ENCODE measurements at regions not wholly inside any gene's neighbourhood (a gene's known extent, or its start where the extent isn't known, plus 50 kb on each side); places are given as distances from the start of the nearest gene placed in this dataset.
"Not testable (repeated sequence)": the region's sequence is repeated elsewhere in the genome, so short reads cannot be mapped to it uniquely, and the experiment has no call there.

DNA sequence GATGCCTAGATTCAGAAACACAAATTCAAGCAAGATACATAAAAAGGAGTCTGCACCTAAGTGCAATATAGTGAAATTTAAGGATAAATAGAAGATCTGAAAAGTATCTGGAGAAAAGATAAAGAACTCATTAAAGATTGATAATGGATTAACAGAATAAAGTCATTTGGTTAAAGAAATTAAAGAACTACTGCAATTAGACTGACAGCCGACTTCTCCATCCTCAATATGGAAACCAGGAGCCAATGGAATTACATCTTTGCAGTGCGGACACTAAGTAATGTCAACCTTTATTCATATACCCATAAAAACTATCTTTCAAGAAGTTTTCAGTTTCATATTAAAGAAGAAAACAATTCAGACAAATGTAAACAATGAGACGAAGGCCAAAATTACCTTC is 81.0 kb downstream of the MRPL36 start:
- Histone ChIP-seq H3K9me3 (ENCODE audit: control insufficient read depth, insufficient read depth, low read depth, low read length) (no peaks in the 10 kb centered on the region), H3K36me3 (ENCODE audit: control insufficient read depth, insufficient read depth, low read length) (no peaks in the 10 kb centered on the region), H3K4me3 (replicated peaks in 1 of 4; ENCODE audit: control extremely low read depth in 1 of 4, insufficient read depth in 1 of 4, low read depth in 3 of 4, low read length in 4 of 4) (no peak overlapping the region), H3K27me3 (ENCODE audit: control insufficient read depth, insufficient read depth, low read length) (no peaks in the 10 kb centered on the region), H3K4me2 (ENCODE audit: extremely low read depth, insufficient read depth, low read length) (no peak overlapping the region), H3K79me2 (ENCODE audit: control insufficient read depth, insufficient read depth, low read length) (no peaks in the 10 kb centered on the region), H3K4me1 (ENCODE audit: control insufficient read depth, extremely low read depth, insufficient read depth, low read length) (no peaks in the 10 kb centered on the region), H2AFZ (ENCODE audit: low read length) (no peak overlapping the region), H4K20me1 (ENCODE audit: control insufficient read depth, extremely low read depth, insufficient read depth, low read length) (no peaks in the 10 kb centered on the region), H3K9ac (ENCODE audit: insufficient read depth, low read length) (no peak overlapping the region), H3K27ac (ENCODE audit: insufficient read depth, low read length) (no peak overlapping the region)
- DNase-seq (ENCODE audit: low read depth in 2 of 2) = peak in 1 of 2 donors; percentile 9
- TF ChIP-seq CTCF (conservative IDR thresholded peaks at IDR 0.05 in 1 of 2, IDR thresholded peaks at IDR 0.05 in 1 of 2; ENCODE audit: low read depth in 1 of 2, low read length in 2 of 2) (no peak), EZH2 (IDR thresholded peaks at IDR 0.05; ENCODE audit: low read length, missing control alignments) (no peak)

DNA sequence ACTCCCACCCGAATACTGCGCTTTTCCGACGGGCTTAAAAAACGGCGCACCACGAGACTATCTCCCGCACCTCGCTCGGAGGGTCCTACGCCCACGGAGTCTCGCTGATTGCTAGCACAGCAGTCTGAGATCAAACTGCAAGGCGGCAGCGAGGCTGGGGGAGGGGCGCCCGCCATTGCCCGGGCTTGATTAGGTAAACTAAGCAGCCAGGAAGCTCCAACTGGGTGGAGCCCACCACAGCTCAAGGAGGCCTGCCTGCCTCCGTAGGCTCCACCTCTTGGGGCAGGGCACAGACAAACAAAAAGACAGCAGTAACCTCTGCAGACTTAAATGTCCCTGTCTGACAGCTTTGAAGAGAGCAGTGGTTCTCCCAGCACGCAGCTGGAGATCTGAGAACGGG is 89.5 kb downstream of the MRPL36 start:
- H3K9me3 ChIP-seq (ENCODE audit: control insufficient read depth, insufficient read depth, low read depth, low read length); H2AFZ ChIP-seq (ENCODE audit: low read length); H3K27me3 ChIP-seq (ENCODE audit: control insufficient read depth, insufficient read depth, low read length); H3K36me3 ChIP-seq (ENCODE audit: control insufficient read depth, insufficient read depth, low read length); H4K20me1 ChIP-seq (ENCODE audit: control insufficient read depth, extremely low read depth, insufficient read depth, low read length); H3K4me3 ChIP-seq (replicated peaks in 1 of 4; ENCODE audit: control extremely low read depth in 1 of 4, insufficient read depth in 1 of 4, low read depth in 3 of 4, low read length in 4 of 4); H3K9ac ChIP-seq (ENCODE audit: insufficient read depth, low read length); H3K79me2 ChIP-seq (ENCODE audit: control insufficient read depth, insufficient read depth, low read length); H3K4me1 ChIP-seq (ENCODE audit: control insufficient read depth, extremely low read depth, insufficient read depth, low read length); H3K27ac ChIP-seq (ENCODE audit: insufficient read depth, low read length); DNase-seq (ENCODE audit: low read depth in 2 of 2); H3K4me2 ChIP-seq (ENCODE audit: extremely low read depth, insufficient read depth, low read length): not testable (repeated sequence)

DNA sequence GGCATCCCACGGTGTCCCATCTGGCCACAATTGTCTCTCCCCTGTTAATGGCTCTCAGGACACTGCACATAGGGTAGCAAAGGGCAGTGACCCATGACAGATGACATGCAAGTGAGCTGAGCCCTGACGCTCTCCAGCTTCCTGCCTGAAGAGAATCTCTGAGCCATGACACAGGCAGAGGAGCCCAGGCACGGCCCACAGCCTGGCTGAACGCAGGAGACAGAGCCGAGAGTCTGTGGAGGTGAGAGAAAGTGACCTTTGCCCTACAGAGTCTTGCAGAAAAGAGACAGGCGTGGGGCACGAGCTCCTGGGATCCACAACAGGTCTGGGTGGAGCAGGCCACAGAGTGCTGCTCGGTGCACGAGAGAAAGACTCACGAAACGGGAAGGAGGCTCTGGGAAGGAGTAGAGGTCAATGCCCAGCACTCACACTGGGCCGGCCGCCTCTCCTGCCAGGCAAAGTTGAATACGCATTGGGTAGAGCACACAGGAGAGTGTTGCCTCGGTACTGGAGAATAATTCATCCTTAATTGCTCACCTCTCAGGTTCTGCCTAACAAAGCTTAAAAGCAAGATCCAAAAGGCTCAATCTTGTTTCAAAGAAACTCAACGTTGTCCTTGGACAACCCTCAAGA is 90.3 kb downstream of the MRPL36 start:
- Histone ChIP-seq H2AFZ (ENCODE audit: low read length) (no peak overlapping the region), H3K4me2 (ENCODE audit: extremely low read depth, insufficient read depth, low read length) (no peak overlapping the region), H3K9me3 (ENCODE audit: control insufficient read depth, insufficient read depth, low read depth, low read length) (no peaks in the 10 kb centered on the region), H3K79me2 (ENCODE audit: control insufficient read depth, insufficient read depth, low read length) (no peaks in the 10 kb centered on the region), H3K36me3 (ENCODE audit: control insufficient read depth, insufficient read depth, low read length) (no peaks in the 10 kb centered on the region), H3K9ac (ENCODE audit: insufficient read depth, low read length) (no peak overlapping the region), H3K4me1 (ENCODE audit: control insufficient read depth, extremely low read depth, insufficient read depth, low read length) (no peaks in the 10 kb centered on the region), H3K4me3 (replicated peaks in 1 of 4; ENCODE audit: control extremely low read depth in 1 of 4, insufficient read depth in 1 of 4, low read depth in 3 of 4, low read length in 4 of 4) (no peak overlapping the region), H4K20me1 (ENCODE audit: control insufficient read depth, extremely low read depth, insufficient read depth, low read length) (no peaks in the 10 kb centered on the region), H3K27ac (ENCODE audit: insufficient read depth, low read length) (no peak overlapping the region), H3K27me3 (ENCODE audit: control insufficient read depth, insufficient read depth, low read length) (peaks cover 6% of the 10 kb centered on the region)
- no peak for DNase-seq (ENCODE audit: low read depth in 2 of 2)
- TF ChIP-seq EZH2 (IDR thresholded peaks at IDR 0.05; ENCODE audit: low read length, missing control alignments) = no peak
- TF ChIP-seq CTCF (conservative IDR thresholded peaks at IDR 0.05 in 1 of 2, IDR thresholded peaks at IDR 0.05 in 1 of 2; ENCODE audit: low read depth in 1 of 2, low read length in 2 of 2) = no peak

All from fibroblast of lung (primary cell).